ENCODE measurements at regions not wholly inside any gene's neighbourhood (a gene's known extent, or its start where the extent isn't known, plus 50 kb on each side); places are given as distances from the start of the nearest gene placed in this dataset.
A peak's percentile ranks its signal among the peaks of the same experiment; 100 is the strongest.

DNA sequence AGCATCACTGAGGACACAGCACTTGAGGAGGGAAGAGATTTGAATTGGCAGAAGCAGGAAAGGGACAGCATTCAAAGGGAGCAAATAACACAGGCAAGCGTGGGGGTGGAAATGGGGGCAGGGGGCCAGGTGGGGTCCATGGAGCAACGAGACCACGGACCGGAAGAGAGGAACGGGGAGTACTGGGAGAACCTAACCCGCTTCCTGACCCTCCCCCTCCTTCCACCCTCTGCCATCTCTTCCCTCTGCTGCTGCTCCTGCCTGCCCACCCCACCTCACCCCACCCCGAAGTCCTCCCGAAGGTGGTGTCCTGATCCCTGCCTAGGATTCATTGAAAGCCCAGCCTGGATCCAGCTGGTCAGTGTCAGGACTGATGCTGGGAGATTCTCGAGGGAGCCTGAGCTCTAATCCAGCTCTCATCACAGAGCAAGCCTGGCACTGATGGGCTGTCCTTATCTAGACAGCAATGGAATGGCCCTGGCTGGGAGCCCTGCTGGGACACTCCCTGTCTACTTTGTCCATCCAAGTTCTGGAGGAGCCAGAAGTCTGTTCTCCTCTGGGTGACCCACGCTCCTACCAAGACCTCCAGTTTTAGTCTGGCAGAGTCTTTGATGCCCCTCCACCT is 105.0 kb downstream of the TRIM29 start:
- no peak for DNase-seq

DNA sequence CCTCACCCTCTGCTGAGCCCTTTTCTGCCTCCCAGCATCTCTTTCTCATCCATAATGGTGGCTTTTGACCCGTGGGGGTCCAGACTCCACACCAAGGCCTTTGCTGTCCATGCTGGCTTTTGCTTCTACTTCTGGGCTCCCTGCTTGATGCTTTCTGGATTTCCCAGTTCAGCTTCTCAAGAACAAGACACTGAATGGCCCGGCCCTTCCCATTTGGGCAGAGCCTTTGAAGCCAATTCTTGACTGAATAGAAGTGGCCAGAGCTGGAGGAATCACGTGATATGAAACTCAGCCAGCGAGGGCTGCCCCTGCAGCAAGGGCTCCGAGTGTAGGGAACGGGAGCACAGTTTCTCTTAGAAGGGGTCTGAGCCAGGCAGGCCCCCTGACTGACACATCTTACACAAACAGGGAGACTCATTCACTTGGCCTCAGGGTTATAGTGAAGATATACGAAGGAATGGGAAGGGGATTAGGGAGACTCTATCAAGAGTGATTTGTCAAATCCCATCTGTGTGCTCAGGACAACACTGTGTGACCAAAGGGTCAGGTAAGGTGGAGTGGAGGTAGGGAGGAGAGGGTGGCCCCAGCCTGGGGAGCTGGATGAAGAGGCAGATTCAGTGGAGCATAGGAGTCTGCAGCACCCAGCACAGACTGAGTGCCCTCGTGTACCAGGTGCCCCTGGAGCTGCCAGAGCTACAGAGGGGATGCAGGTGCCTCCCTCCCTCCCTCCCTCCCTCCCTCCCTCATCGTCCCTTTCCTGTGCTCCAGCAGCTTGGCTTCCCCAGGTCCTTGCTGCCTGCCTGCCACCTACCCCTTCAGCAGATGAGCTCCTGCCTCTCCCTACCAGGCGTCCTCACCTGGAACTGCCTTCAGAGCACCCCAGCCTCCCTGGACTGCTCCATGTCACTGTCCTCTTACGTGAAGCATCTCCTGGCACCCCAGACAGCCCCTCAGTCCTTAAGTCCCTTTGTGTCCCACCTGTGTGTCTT is 106.0 kb downstream of the TRIM29 start:
- no peak for DNase-seq

- no peak for DNase-seq
These were observed 106.8 kb downstream of the TRIM29 start for GRCh38 chr11:120031156-120031555.

DNA sequence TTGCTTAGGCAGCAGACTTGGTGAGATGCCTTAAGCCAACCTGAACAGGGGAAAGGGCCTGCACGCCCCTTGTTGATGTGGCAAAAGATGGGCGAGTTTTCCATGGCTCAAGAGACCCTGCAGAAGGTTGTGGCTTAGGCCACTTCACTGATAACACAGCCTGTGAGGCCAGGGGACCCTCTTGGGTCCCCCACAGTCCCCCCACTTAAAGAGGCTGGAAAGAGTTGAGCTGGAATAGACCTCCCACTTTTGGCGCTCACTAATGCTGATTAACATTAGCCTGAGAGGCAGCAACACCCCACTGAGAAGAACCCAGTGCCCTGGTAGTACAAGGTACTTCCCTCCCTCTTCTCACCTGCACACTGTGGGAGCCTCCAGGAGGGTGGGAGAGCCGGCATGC is 107.5 kb downstream of the TRIM29 start:
- DNase-seq = no peak

- DNase-seq = no peak
These were observed 108.6 kb downstream of the TRIM29 start for GRCh38 chr11:120029321-120029720.

DNA sequence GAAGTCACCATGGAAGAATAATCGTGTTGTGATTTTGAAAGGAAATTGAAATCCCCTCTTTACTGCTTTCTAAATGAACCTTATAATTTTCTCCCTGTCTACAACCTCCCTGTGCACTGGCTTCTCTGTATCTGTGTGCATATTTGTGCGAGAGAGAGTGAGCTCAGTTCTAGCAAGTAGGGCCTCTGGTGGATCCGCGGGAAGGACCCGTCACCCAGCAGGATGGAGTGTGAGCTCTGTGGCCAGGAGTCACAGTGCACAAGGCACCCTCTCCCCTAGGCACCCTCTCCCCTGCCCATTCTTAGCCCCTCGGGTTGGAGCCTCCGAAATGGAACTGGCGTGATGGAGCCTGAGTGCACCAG is 109.0 kb downstream of the TRIM29 start:
- DNase-seq = no peak

DNA sequence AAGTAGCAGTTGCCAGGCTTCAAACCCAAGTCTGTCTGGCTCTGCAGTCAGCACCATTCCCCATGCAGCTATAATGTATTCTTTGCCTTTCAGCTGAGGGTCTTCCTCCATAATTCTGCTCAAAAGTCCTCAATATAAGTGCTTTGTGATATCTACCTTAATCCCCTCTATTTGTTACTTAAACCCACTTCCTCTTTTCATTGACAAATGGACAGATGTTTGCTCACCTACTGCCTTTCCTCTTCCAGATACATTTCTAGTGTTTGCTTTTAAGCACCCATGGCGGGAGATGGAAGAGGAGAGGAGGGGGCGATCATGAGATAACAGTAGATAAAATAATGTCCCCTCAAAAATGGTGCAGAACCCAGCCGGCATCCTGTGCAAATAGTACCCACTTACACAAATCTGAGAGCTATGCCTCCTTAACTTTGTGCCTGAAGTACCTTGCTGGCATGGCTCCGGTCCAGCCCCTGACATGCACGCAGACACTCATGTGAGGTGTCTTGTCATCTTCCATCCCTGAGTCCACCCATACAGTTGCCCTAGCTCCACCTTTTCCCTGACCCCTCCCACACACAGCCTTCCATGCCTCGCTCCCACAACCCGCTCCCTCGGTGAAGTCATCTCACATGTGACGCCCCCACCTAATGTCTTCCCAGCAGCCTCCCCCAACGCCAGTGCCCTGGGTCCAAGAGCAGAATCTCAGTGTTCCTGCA is 109.6 kb downstream of the TRIM29 start:
- DNase-seq = no peak

GRCh38 chr11:120027546-120028180 is 110.2 kb downstream of the TRIM29 start:
- DNase-seq = no peak

GRCh38 chr11:120025606-120026335 is 112.1 kb downstream of the TRIM29 start:
- DNase-seq = no peak

- no peak for DNase-seq
These were observed 113.3 kb downstream of the TRIM29 start for GRCh38 chr11:120024586-120024985.

DNA sequence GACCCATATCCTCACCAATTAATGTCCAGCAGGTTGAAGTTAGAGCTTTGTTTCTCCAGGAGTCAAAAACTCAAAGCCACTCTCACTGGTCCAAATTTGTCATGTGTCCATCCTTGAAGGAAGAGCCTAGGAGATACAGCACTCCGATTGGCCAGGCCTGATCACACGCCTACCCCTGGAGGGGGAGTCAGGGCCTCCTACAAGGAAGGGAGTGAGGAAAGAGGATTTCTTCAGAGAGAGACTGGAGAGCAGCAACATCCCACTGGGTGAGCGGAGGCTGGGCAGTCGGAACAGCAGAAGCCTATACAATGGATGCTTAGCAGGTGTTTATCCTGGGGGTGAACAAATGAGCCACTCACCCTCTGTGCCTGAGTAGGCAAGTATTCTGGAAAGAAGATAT is 113.9 kb downstream of the TRIM29 start:
- no peak for DNase-seq

GRCh38 chr11:120023551-120023950 is 114.4 kb downstream of the TRIM29 start:
- DNase-seq = no peak

DNA sequence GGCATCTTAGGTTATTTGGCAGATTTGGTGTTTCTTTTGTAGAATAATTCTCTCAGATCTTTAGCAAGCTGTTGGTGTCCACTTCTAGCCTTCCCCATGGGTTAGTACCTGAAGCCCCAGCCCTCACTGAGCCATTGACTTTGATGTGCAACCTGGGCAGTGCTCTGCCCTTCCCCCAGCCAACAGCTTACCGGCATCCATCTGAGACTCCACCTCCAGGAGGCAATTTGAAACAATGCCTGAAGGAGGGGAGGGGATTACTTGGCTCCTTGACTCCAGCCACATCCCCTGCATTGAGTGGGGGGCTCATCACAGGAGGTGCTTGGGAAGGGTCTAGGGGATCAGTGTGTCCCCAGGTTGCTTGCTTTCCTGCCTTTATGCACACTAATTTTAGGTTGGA is 114.8 kb downstream of the TRIM29 start:
- DNase-seq = no peak

- no peak for DNase-seq
These were observed 115.3 kb downstream of the TRIM29 start for GRCh38 chr11:120022617-120023016.

- no peak for DNase-seq
These were observed 115.9 kb downstream of the TRIM29 start for GRCh38 chr11:120021978-120022377.

DNA sequence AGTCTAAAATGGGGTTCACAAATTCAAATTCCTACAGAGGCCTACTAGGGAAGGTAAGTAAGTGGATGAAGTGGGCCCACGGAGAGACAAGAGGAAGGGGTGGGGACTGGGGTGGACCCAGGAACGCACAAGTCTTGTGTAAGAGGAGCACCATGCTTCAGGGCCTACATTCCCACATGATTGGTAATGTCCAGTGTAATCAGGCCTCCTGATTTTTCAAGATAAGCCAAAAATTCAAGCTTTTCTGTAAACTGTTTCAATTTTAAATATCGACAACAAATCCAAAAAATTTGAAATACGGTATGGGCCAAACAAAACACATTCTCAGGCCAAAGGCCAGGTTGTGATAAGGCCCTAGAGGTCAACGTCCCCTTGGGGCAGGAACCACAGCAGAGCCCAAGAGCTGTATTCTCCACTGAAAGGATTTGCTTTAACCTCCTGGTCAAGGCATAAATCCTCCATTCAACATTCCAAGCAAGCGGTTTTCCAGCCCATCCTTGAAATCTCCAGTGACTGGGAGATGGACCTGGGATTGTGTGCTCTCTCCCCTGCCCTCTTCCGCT is 116.4 kb downstream of the TRIM29 start:
- DNase-seq = no peak

- no peak for DNase-seq
These were observed 116.9 kb downstream of the TRIM29 start for GRCh38 chr11:120020981-120021380.

GRCh38 chr11:120020486-120020885 is 117.4 kb downstream of the TRIM29 start:
- no peak for DNase-seq

- DNase-seq = no peak
These were observed 118.7 kb downstream of the TRIM29 start for GRCh38 chr11:120019191-120019590.

GRCh38 chr11:120017582-120018150 is 120.2 kb downstream of the TRIM29 start:
- no peak for DNase-seq

GRCh38 chr11:120013325-120014250 is 124.3 kb downstream of the TRIM29 start:
- peak; percentile 62 for DNase-seq
